GM18870 (cell line): ENCODE measurements at regions not wholly inside any gene's neighbourhood (a gene's known extent, or its start where the extent isn't known, plus 50 kb on each side); places are given as distances from the start of the nearest gene placed in this dataset.

ENCODE experiments used
- ATAC-seq: cut with Tn5 transposase; IDR thresholded peaks from one replicate; pipeline ENCODE4 v1.9.1; 2021; ENCODE audit warnings: moderate library complexity; ENCODE audit not compliant: unreplicated experiment

GRCh38 chr3:148246291-148246923 lies 451.3 kb upstream of the AGTR1 start:
- no peak for ATAC-seq

DNA sequence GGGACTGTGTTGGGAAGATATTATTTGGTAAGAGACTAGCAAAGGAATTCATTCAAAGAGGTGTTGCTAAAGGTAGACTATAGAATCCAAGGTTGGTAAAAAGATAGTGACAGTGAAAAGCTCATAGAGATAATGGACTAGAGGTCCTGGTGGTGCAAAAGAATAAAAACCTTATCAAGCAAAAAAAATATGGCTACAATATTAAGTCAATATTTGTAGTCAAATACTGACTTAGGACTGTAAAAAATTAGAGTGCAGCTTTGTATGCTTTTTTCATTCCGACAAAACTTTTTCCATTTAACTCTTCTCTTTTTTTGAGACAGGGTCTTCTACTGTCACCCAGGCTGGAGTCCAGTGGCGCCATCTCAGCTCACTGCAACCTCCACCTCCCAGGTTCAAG lies 444.0 kb upstream of the AGTR1 start:
- no peak for ATAC-seq

DNA sequence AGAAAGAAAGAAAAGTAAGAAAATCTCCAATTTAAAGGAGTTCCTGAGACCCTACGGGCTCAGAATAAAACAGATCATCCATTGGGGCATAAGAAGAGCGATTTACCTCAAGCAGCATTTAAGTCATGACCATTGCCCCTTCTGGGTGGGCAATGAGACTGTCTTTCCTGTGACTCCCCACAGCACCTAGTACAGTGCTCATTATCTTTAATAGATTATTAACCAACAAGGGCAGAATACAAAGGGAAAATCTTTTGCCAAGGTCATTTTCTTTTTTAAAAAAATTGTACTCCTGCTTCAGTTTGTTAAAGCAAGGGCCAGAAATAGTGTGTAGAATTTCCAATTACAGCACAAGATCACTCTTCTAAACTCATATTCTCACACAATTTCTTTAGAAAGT lies 443.3 kb upstream of the AGTR1 start:
- no peak for ATAC-seq

GRCh38 chr3:148255981-148256969 lies 441.4 kb upstream of the AGTR1 start:
- ATAC-seq = no peak

DNA sequence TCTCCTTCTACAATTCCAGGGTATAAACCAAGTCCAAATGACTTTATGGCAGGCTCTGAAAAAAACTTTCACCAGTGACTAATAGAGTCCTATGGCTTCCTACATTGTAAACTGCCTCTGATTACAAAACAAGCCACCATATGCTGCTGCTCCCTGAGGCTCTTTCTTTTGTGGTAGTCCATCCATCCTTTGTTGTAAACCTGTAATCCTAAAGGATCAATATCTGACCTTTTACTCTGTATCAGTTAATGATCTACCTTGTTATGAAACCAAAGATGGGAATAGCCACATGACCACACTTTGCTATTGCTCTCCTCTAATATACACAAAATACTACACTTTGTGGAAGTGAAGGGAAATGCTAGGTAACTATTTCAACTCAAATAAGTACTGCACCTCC lies 434.7 kb upstream of the AGTR1 start:
- no peak for ATAC-seq

DNA sequence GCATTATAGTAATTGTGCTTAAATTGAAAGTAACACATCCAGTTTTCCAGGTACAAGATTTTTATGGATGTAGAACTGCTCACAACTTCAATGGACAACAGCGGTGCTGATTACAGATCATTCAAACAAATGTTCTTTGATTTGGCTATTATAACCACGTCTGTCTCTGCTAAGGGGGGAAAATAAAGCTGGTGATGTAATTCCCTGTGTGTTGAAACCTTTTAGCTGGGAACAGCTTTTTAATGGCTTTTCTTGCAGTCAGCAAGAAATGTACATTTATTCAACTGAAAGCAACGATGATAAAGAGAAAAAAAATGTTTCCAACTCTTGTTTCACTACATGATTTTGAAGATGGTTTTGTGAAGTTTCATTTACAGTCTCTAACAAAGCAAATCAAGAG lies 431.9 kb upstream of the AGTR1 start:
- no peak for ATAC-seq

DNA sequence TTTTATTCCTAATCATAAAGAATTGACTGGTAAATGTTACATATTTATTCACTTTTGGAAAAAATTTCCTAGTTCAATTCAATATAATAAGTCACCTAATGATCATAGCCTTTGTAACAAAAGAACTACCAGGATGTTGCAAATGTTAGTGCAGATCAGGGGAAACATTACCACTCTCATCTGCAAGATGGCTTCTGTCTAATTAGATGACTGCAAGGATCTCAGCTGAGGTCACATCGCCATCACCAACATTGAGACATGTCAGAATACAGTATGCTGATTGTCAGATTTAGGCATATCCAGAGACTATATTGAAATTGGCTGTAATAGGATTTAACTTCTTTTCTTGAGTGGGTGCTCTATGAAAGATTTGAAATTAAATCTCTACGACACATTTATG lies 431.4 kb upstream of the AGTR1 start:
- no peak for ATAC-seq

GRCh38 chr3:148269816-148270215 lies 427.9 kb upstream of the AGTR1 start:
- ATAC-seq = no peak

DNA sequence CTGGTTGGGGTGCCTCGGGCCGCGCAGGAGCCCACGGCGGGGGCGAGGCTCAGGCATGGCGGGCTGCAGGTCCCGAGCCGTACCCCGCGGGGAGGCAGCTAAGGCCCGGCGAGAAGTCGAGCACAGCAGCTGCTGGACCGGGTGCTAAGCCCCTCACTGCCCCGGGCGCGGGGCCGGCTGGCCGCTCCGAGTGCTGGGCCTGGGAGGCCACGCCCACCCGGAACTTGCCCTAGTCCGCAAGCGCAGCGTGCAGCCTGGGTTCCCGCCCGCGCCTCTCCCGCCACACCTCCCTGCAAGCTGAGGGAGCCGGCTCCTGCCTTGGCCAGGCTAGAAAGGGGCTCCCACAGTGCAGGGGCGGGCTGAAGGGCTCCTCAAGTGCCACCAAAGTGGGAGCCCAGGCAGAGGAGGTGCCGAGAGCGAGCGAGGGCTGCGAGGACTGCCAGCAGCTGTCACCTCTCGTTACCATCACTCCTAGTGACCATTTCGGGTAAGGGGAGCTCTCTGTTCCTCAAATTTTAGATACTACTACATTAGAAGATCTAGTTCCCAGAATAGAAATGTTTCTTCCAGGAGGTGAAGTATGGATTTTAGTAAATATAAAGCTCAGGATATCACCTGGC lies 417.0 kb upstream of the AGTR1 start:
- ATAC-seq = no peak

DNA sequence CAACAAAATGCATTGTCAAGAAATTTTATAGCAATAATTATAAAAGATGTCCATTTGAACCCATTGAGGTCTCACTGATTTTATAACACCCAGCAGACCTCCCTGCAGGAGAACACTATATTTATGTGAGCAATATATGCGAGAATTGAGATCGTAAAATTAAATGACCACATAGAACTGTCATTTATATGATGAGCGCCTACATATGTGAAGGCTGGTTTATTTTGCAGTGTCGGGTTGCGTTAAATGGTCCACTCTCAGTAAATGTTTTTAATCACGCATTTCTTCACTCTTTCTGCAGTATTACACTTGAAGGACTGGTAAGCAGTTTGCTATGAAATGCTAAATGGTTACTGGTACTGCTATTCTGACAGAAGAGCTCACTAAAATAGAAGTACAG lies 408.5 kb upstream of the AGTR1 start:
- ATAC-seq = no peak

DNA sequence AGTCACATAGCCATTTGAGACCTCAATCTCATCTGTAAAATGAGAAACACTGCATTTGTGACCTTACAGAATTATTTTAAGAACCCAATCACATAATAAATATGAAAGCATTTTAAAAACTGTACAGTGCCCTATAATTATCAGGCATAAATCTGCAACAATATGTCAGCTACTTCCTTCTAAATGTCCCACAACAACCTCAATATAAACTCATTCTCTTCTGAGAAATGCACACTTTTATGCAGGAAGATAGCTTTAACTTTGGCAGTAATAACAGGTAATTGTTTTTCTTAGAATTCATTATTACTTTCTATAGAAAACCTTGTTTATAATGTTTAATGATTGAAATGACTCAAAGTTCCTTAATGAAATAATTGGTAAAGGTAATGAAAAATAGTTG lies 400.7 kb upstream of the AGTR1 start:
- no peak for ATAC-seq

DNA sequence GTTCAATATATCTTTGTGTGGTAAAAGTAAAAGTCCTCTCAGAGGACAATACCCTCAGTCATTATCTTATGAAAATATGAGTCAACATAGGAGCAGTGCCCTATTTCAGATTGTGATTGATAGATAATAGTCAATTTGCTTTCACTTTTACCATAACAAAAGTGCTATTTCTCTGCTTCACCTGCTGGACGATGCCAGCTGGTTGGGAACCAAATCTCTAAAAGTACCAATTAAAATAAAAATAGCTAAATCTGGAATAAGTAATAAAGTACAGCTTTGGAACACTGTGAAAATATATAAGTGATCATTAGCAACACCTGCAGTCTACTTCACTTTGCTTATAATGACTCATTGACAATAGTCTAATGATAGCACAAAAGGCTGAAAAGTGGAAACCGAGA lies 390.3 kb upstream of the AGTR1 start:
- ATAC-seq = peak; percentile 78

DNA sequence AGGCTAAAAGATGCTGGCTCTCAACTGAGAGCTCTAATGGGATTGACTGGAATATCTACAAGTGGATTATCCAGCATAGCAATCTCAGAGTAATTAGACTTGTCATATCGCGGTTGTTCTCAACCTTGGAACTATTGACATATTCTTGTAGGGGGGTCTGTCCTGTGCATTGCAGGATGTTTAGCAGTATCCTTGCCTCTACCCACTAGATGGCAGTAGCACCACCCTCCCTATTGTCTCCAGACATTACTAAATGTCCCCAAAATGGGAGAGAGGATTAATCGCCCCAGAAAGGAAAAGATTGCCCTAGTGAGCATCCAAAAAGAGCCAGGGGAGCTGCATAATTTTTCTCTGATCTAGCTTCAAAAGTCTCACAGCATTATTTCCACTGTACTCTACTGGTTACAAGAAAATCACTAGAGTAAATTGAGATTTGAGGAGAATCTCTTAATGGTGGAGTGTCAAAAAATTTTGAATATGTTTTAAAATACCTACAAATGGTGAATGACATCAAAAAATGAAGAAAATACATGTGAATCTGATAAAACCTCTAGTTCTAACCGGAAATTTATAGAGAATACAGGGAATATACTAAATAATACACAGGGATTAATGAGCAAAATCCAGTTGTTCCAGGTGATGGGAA lies 388.2 kb upstream of the AGTR1 start:
- ATAC-seq = peak; percentile 81

GRCh38 chr3:148315756-148316155 lies 381.9 kb upstream of the AGTR1 start:
- no peak for ATAC-seq

- ATAC-seq = no peak
These were observed 379.5 kb upstream of the AGTR1 start for GRCh38 chr3:148318240-148318639.

GRCh38 chr3:148319161-148319915 lies 378.4 kb upstream of the AGTR1 start:
- ATAC-seq = peak; percentile 97

GRCh38 chr3:148319960-148320359 lies 377.7 kb upstream of the AGTR1 start:
- ATAC-seq = no peak

GRCh38 chr3:148329481-148330235 lies 368.0 kb upstream of the AGTR1 start:
- ATAC-seq = no peak

- ATAC-seq = no peak
These were observed 367.2 kb upstream of the AGTR1 start for GRCh38 chr3:148330542-148330941.
